CD14-positive monocyte (primary cell): ENCODE measurements at regions not wholly inside any gene's neighbourhood (a gene's known extent, or its start where the extent isn't known, plus 50 kb on each side); places are given as distances from the start of the nearest gene placed in this dataset.

Source experiments
- DNase-seq, 3 donors: peaks; one replicate each; pipeline ENCODE4 v3.0.0-alpha.2; 2011 to 2022
- H2AFZ ChIP-seq: 2 replicates; pipeline ENCODE4 v1.6.0; 2012; ENCODE audit warnings: mild to moderate bottlenecking, low read depth, low read length, inconsistent platforms; ENCODE audit not compliant: insufficient read depth, poor library complexity, severe bottlenecking
- H3K27ac ChIP-seq, 2 donors: 1 replicate in 1 of 2; 2 replicates in 1 of 2; pipeline ENCODE4 v1.5.1; 2012 to 2013; ENCODE audit warnings: low read length in 2 of 2, control low read depth in 1 of 2, inconsistent platforms in 1 of 2, low read depth in 1 of 2, mild to moderate bottlenecking in 1 of 2
- H3K27me3 ChIP-seq, 2 donors: one replicate each; pipeline versions ENCODE4 v1.6.0 to v1.6.1; 2011 to 2013; ENCODE audit warnings: low read length in 2 of 2; ENCODE audit not compliant: control insufficient read depth in 2 of 2, insufficient read depth in 2 of 2
- H3K36me3 ChIP-seq, 2 donors: replicated peaks in 1 of 2; 1 replicate in 1 of 2; 2 replicates in 1 of 2; pipeline versions ENCODE4 v1.5.1 to v1.6.1; 2012 to 2013; ENCODE audit warnings: low read length in 2 of 2, control low read depth in 1 of 2, inconsistent platforms in 1 of 2, mild to moderate bottlenecking in 1 of 2; ENCODE audit not compliant: insufficient read depth in 2 of 2, control insufficient read depth in 1 of 2
- H3K4me1 ChIP-seq, 2 donors: 1 replicate in 1 of 2; 2 replicates in 1 of 2; pipeline versions ENCODE4 v1.5.1 to v1.6.1; 2012 to 2013; ENCODE audit warnings: low read length in 2 of 2, control low read depth in 1 of 2, inconsistent platforms in 1 of 2, mild to moderate bottlenecking in 1 of 2, moderate library complexity in 1 of 2; ENCODE audit not compliant: insufficient read depth in 2 of 2, control insufficient read depth in 1 of 2
- H3K4me2 ChIP-seq: replicated peaks from 2 replicates; pipeline ENCODE3; 2012; ENCODE audit warnings: low read length, moderate library complexity, mild to moderate bottlenecking; ENCODE audit not compliant: poor library complexity, severe bottlenecking; ENCODE audit errors: extremely low read depth
- H3K4me3 ChIP-seq, 3 experiments: fragments of 200-600 bp in 1 of 3; sonication (generic) in 1 of 3; replicated peaks in 1 of 3; 1 replicate in 2 of 3; 2 replicates in 1 of 3; pipeline ENCODE4 v1.5.1; 2011 to 2013; ENCODE audit warnings: low read length in 3 of 3, mild to moderate bottlenecking in 3 of 3, control low read depth in 2 of 3, low read depth in 2 of 3, inconsistent platforms in 1 of 3, moderate library complexity in 1 of 3
- H3K79me2 ChIP-seq: 2 replicates; pipeline ENCODE4 v1.6.0; 2012; ENCODE audit warnings: mild to moderate bottlenecking, control low read depth, inconsistent platforms, low read length, moderate library complexity; ENCODE audit not compliant: insufficient read depth
- H3K9ac ChIP-seq: 2 replicates; pipeline ENCODE4 v1.6.0; 2017; ENCODE audit warnings: low read length, mild to moderate bottlenecking; ENCODE audit not compliant: insufficient read depth, poor library complexity, severe bottlenecking
- H3K9me3 ChIP-seq, 2 donors: replicated peaks in 1 of 2; 1 replicate in 1 of 2; 2 replicates in 1 of 2; pipeline versions ENCODE4 v1.5.1 to v1.6.1; 2012 to 2013; ENCODE audit warnings: low read length in 2 of 2, control low read depth in 1 of 2; ENCODE audit not compliant: control insufficient read depth in 1 of 2, insufficient read depth in 1 of 2
- H4K20me1 ChIP-seq: 2 replicates; pipeline ENCODE4 v1.6.0; 2012; ENCODE audit warnings: mild to moderate bottlenecking, low read length, control low read depth, moderate library complexity; ENCODE audit not compliant: insufficient read depth
- H3K27ac Mint-ChIP-seq, 7 donors: one replicate each; pipeline ENCODE4 v1.8.0; 2020; ENCODE audit warnings: mild to moderate bottlenecking in 7 of 7, mixed read lengths in 7 of 7, moderate library complexity in 6 of 7, inconsistent platforms in 2 of 7
- H3K27me3 Mint-ChIP-seq, 3 donors: one replicate each; pipeline ENCODE4 v1.8.0; 2021 to 2022; ENCODE audit warnings: low read depth in 3 of 3, mild to moderate bottlenecking in 3 of 3, mixed read lengths in 3 of 3, moderate library complexity in 3 of 3, inconsistent platforms in 1 of 3
- H3K36me3 Mint-ChIP-seq, 2 donors: one replicate each; pipeline ENCODE4 v1.8.0; 2020; ENCODE audit warnings: mixed read lengths in 2 of 2, inconsistent platforms in 1 of 2, mild to moderate bottlenecking in 1 of 2
- H3K4me1 Mint-ChIP-seq: one replicate; pipeline ENCODE4 v1.8.0; 2020; ENCODE audit warnings: mild to moderate bottlenecking, mixed read lengths
- H3K4me3 Mint-ChIP-seq, 2 donors: one replicate each; pipeline ENCODE4 v1.8.0; 2020; ENCODE audit warnings: mild to moderate bottlenecking in 2 of 2, mixed read lengths in 2 of 2, moderate library complexity in 1 of 2
- H3K9me3 Mint-ChIP-seq, 7 donors: one replicate each; pipeline ENCODE4 v1.8.0; 2020 to 2022; ENCODE audit warnings: mixed read lengths in 7 of 7, mild to moderate bottlenecking in 6 of 7, moderate library complexity in 6 of 7, inconsistent platforms in 2 of 7
- CTCF ChIP-seq: fragments of 200-600 bp; IDR thresholded peaks from one replicate; pipeline ENCODE4 v1.8.0; 2022; ENCODE audit warnings: antibody characterized with exemption, mild to moderate bottlenecking
- WGBS: methylation state at CpG from one replicate; pipeline ENCODE4 v1.1.5; 2013; ENCODE audit warnings: missing lambda C conversion rate; ENCODE audit not compliant: insufficient coverage; 5-methylcytosine and 5-hydroxymethylcytosine counted together
- intact Hi-C, 2 donors: fragments of 100-400 bp; cut with micrococcal nuclease; formaldehyde crosslinking; loops; one replicate each; pipeline versions ENCODE4 v1.15.0 to v1.15.1; 2023

DNA sequence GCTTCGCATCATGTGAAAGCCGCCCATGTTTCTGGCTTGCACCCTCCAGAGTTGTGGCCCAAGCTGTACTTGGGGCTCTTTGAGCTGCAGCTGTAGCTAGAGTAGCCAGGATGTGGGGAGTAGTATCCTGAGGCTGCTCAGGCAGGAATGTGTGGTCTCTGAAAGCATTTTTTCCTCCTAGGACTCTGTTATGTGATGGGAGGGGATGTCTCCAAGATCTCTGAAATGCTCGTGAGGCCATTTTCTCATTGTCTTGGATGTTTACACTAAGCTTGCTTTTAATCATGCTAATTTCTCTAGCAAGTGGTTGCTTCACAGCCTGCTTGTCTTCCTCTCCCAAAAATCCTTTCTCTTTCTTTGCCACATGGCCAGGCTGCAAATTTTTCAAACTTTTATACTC is 687.6 kb downstream of the DCDC2C start:
- TF ChIP-seq CTCF = no peak
- Histone ChIP-seq H3K36me3 (no peaks in the 10 kb centered on the region), H3K4me3 (no peak overlapping the region), H3K27ac (no peak overlapping the region), H3K4me1 (no peaks in the 10 kb centered on the region), H2AFZ (no peak overlapping the region), H3K9ac (no peak overlapping the region), H3K9me3 (peaks cover 10 to 26% of the 10 kb centered on the region in 2 donors), H3K27me3 (no peaks in the 10 kb centered on the region), H3K79me2 (no peaks in the 10 kb centered on the region), H4K20me1 (no peaks in the 10 kb centered on the region), H3K4me2 (no peak overlapping the region)
- no peak for DNase-seq
- no peak overlapping the region for H3K27ac Mint-ChIP-seq
- no peaks in the 10 kb centered on the region for H3K27me3 Mint-ChIP-seq
- peaks cover 5 to 8% (median 6%) of the 10 kb centered on the region in 7 donors for H3K9me3 Mint-ChIP-seq
- intact Hi-C loops = no loop called here
- no peak overlapping the region for H3K4me3 Mint-ChIP-seq
- no peaks in the 10 kb centered on the region for H3K4me1 Mint-ChIP-seq
- H3K36me3 Mint-ChIP-seq = no peaks in the 10 kb centered on the region
- WGBS = 85% methylated on average over 3 of the region's 3 CpGs

DNA sequence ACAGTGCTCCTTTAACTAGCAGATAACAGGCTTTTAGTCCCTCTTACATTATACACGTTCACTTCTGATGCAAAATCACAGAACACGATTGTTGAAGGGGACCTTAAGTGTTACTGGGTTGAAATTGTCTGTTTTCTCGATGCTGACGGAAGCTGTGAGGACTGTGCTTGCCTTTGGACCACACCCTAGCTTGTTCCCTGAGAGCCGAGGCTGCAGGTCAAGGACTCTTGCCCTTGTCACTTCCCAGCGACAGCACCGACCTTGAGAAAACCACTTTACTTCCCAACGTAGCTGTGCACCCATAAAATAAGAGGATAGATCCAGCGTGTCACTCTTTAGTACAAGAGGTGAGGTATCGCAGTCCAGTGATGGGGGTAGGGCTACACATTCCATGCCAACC is 701.0 kb downstream of the DCDC2C start:
- H3K27ac ChIP-seq = no peak overlapping the region
- Mint-ChIP-seq H3K36me3 (no peaks in the 10 kb centered on the region), H3K9me3 (peaks cover 0 to 16% (median 7%) of the 10 kb centered on the region in 7 donors), H3K4me1 (no peaks in the 10 kb centered on the region), H3K27ac (no peak overlapping the region), H3K4me3 (no peak overlapping the region), H3K27me3 (no peaks in the 10 kb centered on the region)
- no peak overlapping the region for H3K4me2 ChIP-seq
- H3K79me2 ChIP-seq = no peaks in the 10 kb centered on the region
- H3K9ac ChIP-seq = no peak overlapping the region
- H3K36me3 ChIP-seq = no peaks in the 10 kb centered on the region
- TF ChIP-seq CTCF = no peak
- no peaks in the 10 kb centered on the region for H3K27me3 ChIP-seq
- intact Hi-C loops = no loop called here
- H3K4me1 ChIP-seq = no peaks in the 10 kb centered on the region
- no peaks in the 10 kb centered on the region for H4K20me1 ChIP-seq
- DNase-seq = no peak
- no peak overlapping the region for H2AFZ ChIP-seq
- no peak overlapping the region for H3K4me3 ChIP-seq
- H3K9me3 ChIP-seq = peaks cover 0 to 20% of the 10 kb centered on the region in 2 donors
- WGBS = 80% methylated on average over 1 of the region's 10 CpGs
